Naive thymus-derived CD8-positive, alpha-beta T cell (primary cell): ENCODE measurements at regions not wholly inside any gene's neighbourhood (a gene's known extent, or its start where the extent isn't known, plus 50 kb on each side); places are given as distances from the start of the nearest gene placed in this dataset.

Source experiments
- ATAC-seq, 2 donors: fragments of 150-1000 bp; cut with Tn5 transposase in 1 of 2; sonication (Bioruptor Pico), chemical (Tn5 transposase) in 1 of 2; 1 replicate in 1 of 2; 2 replicates in 1 of 2; pipeline ENCODE4 v1.10.0; 2021; ENCODE audit warnings: mild to moderate bottlenecking in 2 of 2, moderate library complexity in 2 of 2
- POLR2A ChIA-PET: fragments of 350-600 bp; sonication (Branson Sonifier 250); formaldehyde crosslinking; loops from one replicate; lab custom pipeline; 2021; ENCODE audit warnings: antibody characterized with exemption; lab: Charles Lee
- DNase-seq, 10 donors: peaks; one replicate each; pipeline versions ENCODE4 v3.0.0 to v3.0.0-alpha.2; 2020 to 2022
- H3K27ac Mint-ChIP-seq, 10 donors: one replicate each; pipeline ENCODE4 v1.8.0; 2020 to 2022; ENCODE audit warnings: mild to moderate bottlenecking in 10 of 10, mixed read lengths in 10 of 10, moderate library complexity in 4 of 10, inconsistent platforms in 1 of 10
- H3K27me3 Mint-ChIP-seq, 5 donors: one replicate each; pipeline ENCODE4 v1.8.0; 2021 to 2022; ENCODE audit warnings: mixed read lengths in 5 of 5
- H3K36me3 Mint-ChIP-seq, 3 donors: one replicate each; pipeline ENCODE4 v1.8.0; 2020 to 2022; ENCODE audit warnings: mixed read lengths in 3 of 3, mild to moderate bottlenecking in 2 of 3, inconsistent platforms in 1 of 3
- H3K4me1 Mint-ChIP-seq, 4 donors: one replicate each; pipeline ENCODE4 v1.8.0; 2021 to 2022; ENCODE audit warnings: mixed read lengths in 4 of 4
- H3K4me3 Mint-ChIP-seq, 10 donors: one replicate each; pipeline ENCODE4 v1.8.0; 2020 to 2022; ENCODE audit warnings: mild to moderate bottlenecking in 10 of 10, mixed read lengths in 10 of 10, moderate library complexity in 6 of 10, inconsistent platforms in 1 of 10
- H3K9me3 Mint-ChIP-seq, 9 donors: one replicate each; pipeline ENCODE4 v1.8.0; 2020 to 2022; ENCODE audit warnings: mixed read lengths in 9 of 9, mild to moderate bottlenecking in 3 of 9, inconsistent platforms in 1 of 9, moderate library complexity in 1 of 9

DNA sequence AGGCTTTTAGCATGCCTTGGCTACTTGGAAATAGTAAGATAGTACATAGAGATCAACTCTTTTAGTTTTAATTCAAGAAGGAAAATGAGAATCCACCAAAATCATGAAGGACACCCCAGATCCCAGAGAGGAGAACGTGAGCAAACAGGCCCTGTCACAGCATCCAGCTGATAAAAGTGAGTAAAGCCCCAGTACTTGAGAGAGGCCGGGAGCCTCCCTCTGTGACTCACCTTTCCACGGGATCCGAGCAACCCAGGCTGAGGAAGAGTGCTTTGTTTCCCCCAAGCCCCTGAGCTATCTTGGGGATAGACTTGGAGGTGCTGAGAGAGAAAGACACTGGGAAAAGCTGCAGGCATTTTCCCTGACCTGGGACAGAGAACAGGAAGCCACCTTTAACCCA is 238.6 kb downstream of the DUSP10 start:
- ATAC-seq: no peak
- Mint-ChIP-seq H3K27ac (no peak overlapping the region), H3K4me3 (no peak overlapping the region), H3K27me3 (peaks cover 0 to 8% (median 5%) of the 10 kb centered on the region in 5 donors), H3K4me1 (no peaks in the 10 kb centered on the region), H3K9me3 (peaks cover 3 to 44% (median 32%) of the 10 kb centered on the region in 9 donors), H3K36me3 (peaks cover 2 to 28% (median 14%) of the 10 kb centered on the region in 3 donors)
- no peak for DNase-seq
- POLR2A ChIA-PET: no interaction called here

DNA sequence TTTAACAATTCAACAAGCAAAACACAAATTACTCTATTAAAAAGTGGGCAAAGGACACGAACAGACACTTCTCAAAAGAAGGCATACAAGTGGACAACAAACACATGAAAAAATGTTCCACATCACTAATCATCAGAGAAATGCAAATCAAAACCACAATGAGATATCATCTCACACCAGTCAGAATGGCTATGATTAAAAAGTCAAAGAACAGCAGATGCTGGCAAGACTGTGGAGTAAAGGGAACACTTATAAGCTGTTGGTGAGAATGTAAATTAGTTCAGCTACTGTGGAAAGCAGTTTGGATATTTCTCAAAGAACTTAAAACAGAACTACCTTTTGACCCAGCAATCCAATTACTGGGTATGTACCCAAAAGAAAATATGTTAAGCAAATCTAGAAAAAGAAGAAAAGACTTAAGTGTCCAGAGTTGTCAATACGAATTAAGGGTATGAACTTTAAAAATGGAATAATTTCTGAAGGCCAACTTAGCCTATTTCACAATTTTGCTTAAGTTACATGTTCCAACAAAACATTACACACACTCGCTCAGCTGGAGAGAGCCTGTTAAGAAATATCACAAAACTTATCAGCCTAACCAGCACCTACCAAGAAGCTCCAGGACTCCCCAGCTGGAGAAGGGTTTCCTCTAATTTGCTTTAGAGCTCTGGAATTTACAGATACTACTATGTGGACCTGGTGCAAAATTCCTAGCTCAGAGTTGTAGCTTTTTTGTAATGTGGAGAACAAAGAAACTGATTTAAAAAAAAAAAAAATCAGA is 232.1 kb downstream of the DUSP10 start:
- peaks cover 0 to 3% (median 0%) of the 10 kb centered on the region in 4 donors for H3K4me1 Mint-ChIP-seq
- H3K9me3 Mint-ChIP-seq: peaks cover 3 to 25% (median 19%) of the 10 kb centered on the region in 9 donors
- POLR2A ChIA-PET: no interaction called here
- ATAC-seq: no peak
- H3K27me3 Mint-ChIP-seq: peaks cover 0 to 3% (median 0%) of the 10 kb centered on the region in 5 donors
- DNase-seq: no peak
- H3K27ac Mint-ChIP-seq: no peak overlapping the region
- H3K36me3 Mint-ChIP-seq: peaks cover 2 to 19% (median 14%) of the 10 kb centered on the region in 3 donors
- no peak overlapping the region for H3K4me3 Mint-ChIP-seq

- Mint-ChIP-seq H3K36me3 (peaks cover 0 to 8% (median 6%) of the 10 kb centered on the region in 3 donors), H3K9me3 (peaks cover 0 to 13% (median 10%) of the 10 kb centered on the region in 9 donors), H3K27me3 (peaks cover 0 to 5% (median 0%) of the 10 kb centered on the region in 5 donors), H3K4me3 (no peak overlapping the region), H3K27ac (no peak overlapping the region), H3K4me1 (peaks cover 0 to 3% (median 0%) of the 10 kb centered on the region in 4 donors)
- no peak for DNase-seq
- POLR2A ChIA-PET: no interaction called here
- ATAC-seq: no peak
Measured at GRCh38 chr1:221510793-221511503, 230.9 kb downstream of the DUSP10 start.

DNA sequence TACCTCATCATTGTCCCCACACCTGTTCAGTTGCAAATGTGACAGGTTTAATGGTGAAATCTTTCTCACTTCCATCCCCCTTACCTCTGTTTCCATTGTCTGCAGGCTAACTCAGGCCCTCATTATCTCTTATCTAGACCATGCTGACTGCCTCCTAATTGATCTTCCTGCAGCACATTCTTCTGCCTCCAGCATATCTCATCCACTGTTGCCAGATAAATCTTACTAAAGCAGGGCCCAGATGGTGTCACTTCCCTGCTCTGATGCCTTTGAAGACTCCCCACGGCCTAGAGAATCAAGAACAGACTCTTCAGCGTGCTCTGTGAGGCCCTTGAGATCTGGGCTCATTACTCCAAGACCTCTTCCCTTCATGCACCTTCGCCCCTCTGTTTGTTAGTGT is 230.1 kb downstream of the DUSP10 start:
- Mint-ChIP-seq H3K36me3 (no peaks in the 10 kb centered on the region), H3K9me3 (peaks cover 0 to 5% (median 3%) of the 10 kb centered on the region in 9 donors), H3K4me1 (peaks cover 0 to 3% (median 0%) of the 10 kb centered on the region in 4 donors), H3K27me3 (peaks cover 0 to 3% (median 0%) of the 10 kb centered on the region in 5 donors), H3K27ac (no peak overlapping the region), H3K4me3 (no peak overlapping the region)
- ATAC-seq (no peak), DNase-seq (no peak)
- POLR2A ChIA-PET: no interaction called here

- Mint-ChIP-seq H3K27ac (no peak overlapping the region), H3K9me3 (no peaks in the 10 kb centered on the region), H3K27me3 (peaks cover 0 to 3% (median 0%) of the 10 kb centered on the region in 5 donors), H3K4me1 (no peaks in the 10 kb centered on the region), H3K4me3 (no peak overlapping the region), H3K36me3 (peaks cover 0 to 4% (median 0%) of the 10 kb centered on the region in 3 donors)
- ATAC-seq (no peak), DNase-seq (no peak)
- POLR2A ChIA-PET: no interaction called here
Measured at GRCh38 chr1:221514806-221515205, 227.1 kb downstream of the DUSP10 start.

GRCh38 chr1:221515496-221515895 is 226.4 kb downstream of the DUSP10 start:
- H3K27ac Mint-ChIP-seq: no peak overlapping the region
- H3K9me3 Mint-ChIP-seq: no peaks in the 10 kb centered on the region
- no peak for DNase-seq
- no peaks in the 10 kb centered on the region for H3K4me1 Mint-ChIP-seq
- H3K4me3 Mint-ChIP-seq: no peak overlapping the region
- no peak for ATAC-seq
- H3K36me3 Mint-ChIP-seq: peaks cover 0 to 4% (median 0%) of the 10 kb centered on the region in 3 donors
- H3K27me3 Mint-ChIP-seq: peaks cover 0 to 3% (median 3%) of the 10 kb centered on the region in 5 donors
- POLR2A ChIA-PET: no interaction called here

GRCh38 chr1:221517961-221518360 is 223.9 kb downstream of the DUSP10 start:
- Mint-ChIP-seq H3K36me3 (peaks cover 0 to 4% (median 0%) of the 10 kb centered on the region in 3 donors), H3K4me3 (no peak overlapping the region), H3K9me3 (no peaks in the 10 kb centered on the region), H3K4me1 (peaks cover 0 to 9% (median 0%) of the 10 kb centered on the region in 4 donors), H3K27ac (no peak overlapping the region), H3K27me3 (peaks cover 0 to 6% (median 3%) of the 10 kb centered on the region in 5 donors)
- ATAC-seq (no peak), DNase-seq (no peak)
- POLR2A ChIA-PET: no interaction called here

GRCh38 chr1:221520250-221520649 is 221.6 kb downstream of the DUSP10 start:
- Mint-ChIP-seq H3K36me3 (peaks cover 0 to 4% (median 0%) of the 10 kb centered on the region in 3 donors), H3K27me3 (peaks cover 0 to 6% (median 3%) of the 10 kb centered on the region in 5 donors), H3K9me3 (no peaks in the 10 kb centered on the region), H3K4me3 (no peak overlapping the region), H3K27ac (peak overlapping the region in 1 of 10 donors; percentile 14), H3K4me1 (peaks cover 0 to 9% (median 0%) of the 10 kb centered on the region in 4 donors)
- no peak for DNase-seq
- no peak for ATAC-seq
- POLR2A ChIA-PET: no interaction called here

- ATAC-seq: no peak
- DNase-seq: no peak
- no peaks in the 10 kb centered on the region for H3K9me3 Mint-ChIP-seq
- POLR2A ChIA-PET: no interaction called here
- peaks cover 0 to 6% (median 2%) of the 10 kb centered on the region in 5 donors for H3K27me3 Mint-ChIP-seq
- no peak overlapping the region for H3K4me3 Mint-ChIP-seq
- peaks cover 0 to 9% (median 0%) of the 10 kb centered on the region in 4 donors for H3K4me1 Mint-ChIP-seq
- H3K36me3 Mint-ChIP-seq: peaks cover 0 to 4% (median 0%) of the 10 kb centered on the region in 3 donors
- no peak overlapping the region for H3K27ac Mint-ChIP-seq
Measured at GRCh38 chr1:221521686-221522085, 220.2 kb downstream of the DUSP10 start.

DNA sequence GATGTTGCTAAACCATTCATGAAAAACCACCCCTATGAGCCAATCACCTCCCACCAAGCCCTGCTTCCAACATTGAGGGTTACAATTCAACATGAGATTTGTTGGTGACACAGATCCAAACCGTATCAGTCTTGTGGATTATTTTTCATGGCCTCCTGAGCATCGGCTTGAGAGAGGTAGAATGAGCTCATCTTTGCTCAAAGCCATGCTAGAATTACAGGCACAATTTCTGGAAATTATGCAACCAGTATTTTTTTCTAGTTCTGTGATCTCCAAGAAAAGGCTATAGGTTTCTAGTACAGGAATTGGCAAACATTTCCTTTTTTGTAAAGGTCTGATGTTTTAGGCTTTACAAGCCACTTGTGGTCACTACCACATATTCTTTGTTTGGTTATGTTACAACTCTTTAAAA is 219.4 kb downstream of the DUSP10 start:
- DNase-seq (no peak), ATAC-seq (no peak)
- Mint-ChIP-seq H3K27ac (no peak overlapping the region), H3K4me1 (peaks cover 0 to 9% (median 0%) of the 10 kb centered on the region in 4 donors), H3K36me3 (no peaks in the 10 kb centered on the region), H3K27me3 (peaks cover 0 to 6% (median 2%) of the 10 kb centered on the region in 5 donors), H3K9me3 (no peaks in the 10 kb centered on the region), H3K4me3 (no peak overlapping the region)
- POLR2A ChIA-PET: no interaction called here

GRCh38 chr1:221525749-221526148 is 216.1 kb downstream of the DUSP10 start:
- ATAC-seq: no peak

DNA sequence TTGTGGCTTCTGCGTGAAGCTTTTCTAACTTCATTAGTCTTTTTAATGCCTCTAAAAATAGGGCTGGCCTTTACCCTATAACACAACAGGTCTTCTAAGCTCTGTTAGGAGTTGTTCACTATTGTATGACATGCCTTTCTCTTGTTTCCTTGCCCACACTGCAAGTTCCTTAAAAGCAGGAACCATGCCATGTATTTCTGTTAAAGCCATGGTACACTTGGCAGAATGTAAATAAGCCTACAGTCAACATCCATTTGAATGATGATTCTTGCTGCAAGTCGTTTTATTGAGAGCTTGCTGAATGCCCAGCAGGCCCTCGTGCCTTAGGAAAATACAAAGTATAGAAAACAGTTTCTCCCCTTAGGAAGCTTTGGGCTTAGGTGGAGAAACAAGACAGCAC is 214.6 kb downstream of the DUSP10 start:
- H3K4me3 Mint-ChIP-seq: no peak overlapping the region
- no peak for DNase-seq
- peaks cover 0 to 2% (median under 1%) of the 10 kb centered on the region in 4 donors for H3K4me1 Mint-ChIP-seq
- no peaks in the 10 kb centered on the region for H3K36me3 Mint-ChIP-seq
- H3K9me3 Mint-ChIP-seq: no peaks in the 10 kb centered on the region
- POLR2A ChIA-PET: no interaction called here
- no peak for ATAC-seq
- H3K27ac Mint-ChIP-seq: no peak overlapping the region
- peaks cover 11 to 28% (median 16%) of the 10 kb centered on the region in 5 donors for H3K27me3 Mint-ChIP-seq

More at GRCh38 chr1:221525749-221526148, 216.1 kb downstream of the DUSP10 start:
- Mint-ChIP-seq H3K9me3 (no peaks in the 10 kb centered on the region), H3K4me1 (peaks cover 0 to 9% (median under 1%) of the 10 kb centered on the region in 4 donors), H3K36me3 (no peaks in the 10 kb centered on the region), H3K27ac (no peak overlapping the region), H3K4me3 (no peak overlapping the region), H3K27me3 (peaks cover 2 to 12% (median 8%) of the 10 kb centered on the region in 5 donors)
- POLR2A ChIA-PET: no interaction called here
- DNase-seq: no peak
